RWPE2 (cell line): ENCODE measurements at regions not wholly inside any gene's neighbourhood (a gene's known extent, or its start where the extent isn't known, plus 50 kb on each side); places are given as distances from the start of the nearest gene placed in this dataset.

Experiments used
- ATAC-seq: fragments of 200-7000 bp; cut with Tn5 transposase; 3 replicates; pipeline ENCODE4 v1.9.1; 2021; ENCODE audit warnings: low read depth
- DNase-seq: peaks from one replicate; pipeline ENCODE4 v3.0.0-alpha.2; 2020; ENCODE audit warnings: low spot score
- H3K27ac ChIP-seq: fragments of 450-650 bp; 2 replicates; pipeline ENCODE4 v1.5.1; 2017; ENCODE audit warnings: mild to moderate bottlenecking; ENCODE audit not compliant: poor library complexity, severe bottlenecking
- H3K27me3 ChIP-seq: fragments of 250-450 bp; sonication (Bioruptor Pico); 2 replicates; pipeline ENCODE4 v1.5.1; 2021; ENCODE audit warnings: mild to moderate bottlenecking, moderate library complexity; ENCODE audit not compliant: insufficient read depth, poor library complexity, severe bottlenecking
- H3K36me3 ChIP-seq: fragments of 250-450 bp; sonication (Bioruptor Pico); 2 replicates; pipeline ENCODE4 v1.5.1; 2020; ENCODE audit warnings: low read depth, mild to moderate bottlenecking, moderate library complexity
- H3K4me1 ChIP-seq: fragments of 250-450 bp; sonication (Bioruptor Pico); 2 replicates; pipeline ENCODE4 v1.5.1; 2021; ENCODE audit warnings: mild to moderate bottlenecking, moderate library complexity; ENCODE audit not compliant: insufficient read depth, poor library complexity, severe bottlenecking
- H3K4me3 ChIP-seq: fragments of 250-450 bp; sonication (Bioruptor Pico); 2 replicates; pipeline ENCODE4 v1.5.1; 2021; ENCODE audit warnings: mild to moderate bottlenecking, moderate library complexity; ENCODE audit not compliant: severe bottlenecking
- H3K9me3 ChIP-seq: fragments of 250-450 bp; sonication (Bioruptor Pico); 2 replicates; pipeline ENCODE4 v1.5.1; 2021; ENCODE audit warnings: mild to moderate bottlenecking, moderate library complexity; ENCODE audit not compliant: severe bottlenecking
- CTCF ChIP-seq: fragments of 450-650 bp; IDR thresholded peaks from one replicate; pipeline ENCODE4 v1.5.1; 2017; ENCODE audit warnings: mild to moderate bottlenecking, moderate library complexity; ENCODE audit not compliant: poor library complexity, severe bottlenecking

DNA sequence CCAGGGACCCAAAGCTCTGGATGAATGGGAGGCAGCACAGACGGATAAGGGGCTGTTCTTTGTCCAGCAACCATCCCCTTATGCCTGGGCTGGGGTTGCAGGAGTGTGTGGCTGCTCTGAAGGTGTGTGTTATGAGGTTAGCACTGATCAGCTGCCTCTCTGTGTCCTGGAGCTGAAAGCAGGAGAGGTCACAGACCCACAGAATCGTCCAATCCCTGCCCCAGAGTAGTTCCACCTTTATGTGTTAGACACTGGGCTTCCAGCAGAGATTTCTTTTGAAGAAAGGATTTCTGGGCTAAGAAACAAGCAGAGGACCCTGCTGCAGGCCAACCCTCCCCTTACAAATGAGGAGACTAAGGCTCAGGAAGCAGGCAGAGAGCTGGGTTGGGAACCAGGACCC, 62.4 kb downstream of the ARL6IP4 start:
- DNase-seq (no peak), ATAC-seq (no peak)
- no peak for TF ChIP-seq CTCF
- Histone ChIP-seq H3K27me3 (no peaks in the 10 kb centered on the region), H3K27ac (no peak overlapping the region), H3K9me3 (no peaks in the 10 kb centered on the region), H3K36me3 (no peaks in the 10 kb centered on the region), H3K4me1 (no peaks in the 10 kb centered on the region), H3K4me3 (no peak overlapping the region)

DNA sequence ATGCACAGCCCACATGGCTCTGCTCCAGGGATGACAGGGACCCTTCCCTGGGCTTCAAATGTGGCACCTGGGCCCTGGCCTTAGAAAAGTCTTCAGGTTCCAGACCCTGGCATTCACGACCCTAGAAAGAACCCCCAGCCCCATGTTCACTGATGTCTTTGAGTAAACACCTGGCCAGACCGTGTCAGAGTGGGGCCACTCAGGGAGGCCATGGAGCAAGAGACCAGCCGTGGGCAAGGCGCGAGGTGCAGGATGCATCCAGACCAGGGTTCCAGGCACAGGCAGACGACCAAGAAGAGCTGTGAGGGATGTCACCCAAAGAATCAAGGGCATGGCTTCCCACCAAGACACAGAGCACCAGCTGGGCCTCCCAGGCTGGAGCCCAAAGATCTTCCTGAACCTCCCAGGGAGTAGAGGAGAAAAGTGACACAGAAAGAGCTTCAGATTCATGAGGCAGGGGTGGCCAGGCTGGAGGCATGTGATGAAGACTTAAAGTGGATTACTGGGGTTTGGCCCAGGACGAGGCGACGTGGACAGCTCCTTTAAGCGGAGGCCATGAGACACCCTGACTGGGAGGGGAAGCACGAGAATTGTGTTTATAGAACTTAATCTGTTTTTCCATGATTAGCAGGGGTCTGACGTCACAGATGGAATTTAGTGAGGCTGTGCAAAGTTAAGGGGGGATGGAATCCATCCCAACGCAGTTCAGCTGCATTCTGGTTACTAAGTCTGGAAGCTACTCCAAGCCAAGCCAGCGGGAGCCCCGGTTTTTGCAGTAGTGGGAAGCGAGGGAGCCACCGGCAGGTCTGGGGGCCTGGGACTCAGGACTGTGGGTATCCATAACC, 61.6 kb downstream of the ARL6IP4 start:
- ATAC-seq, result no peak
- Histone ChIP-seq H3K27me3 (no peaks in the 10 kb centered on the region), H3K9me3 (no peaks in the 10 kb centered on the region), H3K4me1 (no peaks in the 10 kb centered on the region), H3K27ac (no peak overlapping the region), H3K36me3 (no peaks in the 10 kb centered on the region), H3K4me3 (no peak overlapping the region)
- no peak for DNase-seq
- no peak for TF ChIP-seq CTCF

DNA sequence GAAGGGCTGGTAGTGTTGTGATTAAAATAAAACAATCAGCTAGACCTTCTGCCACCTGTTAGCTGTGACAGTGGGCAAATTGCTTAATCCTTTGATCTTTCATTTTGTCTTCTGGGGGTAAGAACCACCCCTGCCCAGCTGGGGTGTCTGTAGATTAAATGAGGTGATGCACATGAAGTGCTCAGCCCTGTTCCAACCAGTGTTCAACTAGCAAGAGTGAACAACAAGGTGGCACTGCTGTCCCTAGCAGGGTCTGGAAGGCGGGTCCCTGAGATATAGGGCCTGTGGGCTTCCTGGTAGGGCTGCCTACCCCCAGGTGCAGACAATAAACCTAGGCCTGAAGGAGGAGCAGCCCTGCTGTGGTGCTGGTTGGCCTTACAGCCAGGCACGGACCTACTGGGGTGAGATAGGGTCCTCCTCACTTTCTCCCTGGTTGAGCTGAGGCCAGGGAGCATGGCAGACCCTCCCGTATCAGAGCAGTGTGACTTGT, 60.6 kb downstream of the ARL6IP4 start:
- no peak for TF ChIP-seq CTCF
- Histone ChIP-seq H3K9me3 (no peaks in the 10 kb centered on the region), H3K4me3 (no peak overlapping the region), H3K27ac (no peak overlapping the region), H3K4me1 (no peaks in the 10 kb centered on the region), H3K36me3 (no peaks in the 10 kb centered on the region), H3K27me3 (no peaks in the 10 kb centered on the region)
- no peak for DNase-seq
- no peak for ATAC-seq

DNA sequence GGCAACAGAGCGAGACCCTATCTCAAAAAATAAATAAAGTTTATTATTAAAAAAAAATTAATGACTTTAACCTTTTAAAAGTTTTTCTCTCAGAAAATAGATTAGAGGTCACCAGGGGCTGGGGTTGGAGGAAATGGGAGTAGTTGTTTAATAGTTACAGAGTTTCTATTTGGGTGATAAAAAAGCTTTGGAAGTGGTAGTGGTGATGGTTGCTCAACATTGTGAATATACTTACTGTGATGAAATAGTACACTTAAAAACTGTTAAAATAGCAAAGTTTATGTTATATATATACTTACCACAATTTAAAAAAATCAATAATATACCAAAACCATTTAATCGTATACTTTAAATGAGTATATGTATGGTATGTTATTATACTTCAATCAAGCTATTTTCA, 59.6 kb downstream of the ARL6IP4 start:
- no peak for TF ChIP-seq CTCF

GRCh38 chr12:123038966-123039365, 58.5 kb downstream of the ARL6IP4 start:
- H3K9me3 ChIP-seq, result no peaks in the 10 kb centered on the region
- H3K4me1 ChIP-seq, result no peaks in the 10 kb centered on the region
- DNase-seq (no peak), ATAC-seq (no peak)
- no peak for TF ChIP-seq CTCF
- H3K27me3 ChIP-seq, result no peaks in the 10 kb centered on the region
- H3K4me3 ChIP-seq, result no peak overlapping the region
- no peaks in the 10 kb centered on the region for H3K36me3 ChIP-seq
- no peak overlapping the region for H3K27ac ChIP-seq

More for the DNA sequence above, 59.6 kb downstream of the ARL6IP4 start:
- ATAC-seq (no peak), DNase-seq (no peak)
- H3K4me1 ChIP-seq, result no peaks in the 10 kb centered on the region
- H3K27me3 ChIP-seq, result no peaks in the 10 kb centered on the region
- no peak overlapping the region for H3K27ac ChIP-seq
- H3K9me3 ChIP-seq, result no peaks in the 10 kb centered on the region
- H3K4me3 ChIP-seq, result no peak overlapping the region
- H3K36me3 ChIP-seq, result no peaks in the 10 kb centered on the region
